Inferior parietal cortex (tissue), 1 donor: ENCODE measurements at regions not wholly inside any gene's neighbourhood (a gene's known extent, or its start where the extent isn't known, plus 50 kb on each side); places are given as distances from the start of the nearest gene placed in this dataset.
A peak's percentile ranks its signal among the peaks of the same experiment; 100 is the strongest.

Experiments used
- DNase-seq: peaks from one replicate; pipeline ENCODE4 v3.0.0-alpha.2; 2016; ENCODE audit errors: extremely low spot score

DNA sequence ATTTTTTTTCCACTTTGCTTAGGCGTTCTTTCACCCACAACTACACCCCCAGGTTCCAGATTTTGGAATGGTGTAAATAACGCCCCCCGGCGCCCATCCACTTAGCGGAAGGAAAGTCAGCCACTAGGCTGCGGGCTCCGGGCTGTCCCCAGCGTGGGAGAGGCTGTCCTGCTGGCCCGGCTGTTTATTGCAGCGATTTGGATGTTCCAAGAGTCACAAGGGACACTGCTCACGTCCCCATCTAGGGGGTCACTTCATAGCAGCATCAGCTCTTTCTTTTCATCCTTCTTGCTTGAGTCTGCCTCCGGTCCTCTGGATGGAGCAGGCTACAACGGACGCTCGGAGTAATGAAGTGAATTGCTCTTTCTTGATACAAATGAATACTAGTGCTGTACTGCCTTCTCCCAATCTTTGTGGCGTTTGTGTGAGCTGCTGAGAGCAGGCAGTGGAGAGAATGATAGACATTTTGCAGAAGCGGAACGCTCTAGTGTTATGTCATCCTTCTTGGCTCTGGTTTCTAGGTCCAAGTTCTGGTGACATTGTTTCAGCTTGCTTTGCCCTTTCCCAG lies 50.7 kb upstream of the PAIP2B start:
- DNase-seq, result peak; percentile 79

DNA sequence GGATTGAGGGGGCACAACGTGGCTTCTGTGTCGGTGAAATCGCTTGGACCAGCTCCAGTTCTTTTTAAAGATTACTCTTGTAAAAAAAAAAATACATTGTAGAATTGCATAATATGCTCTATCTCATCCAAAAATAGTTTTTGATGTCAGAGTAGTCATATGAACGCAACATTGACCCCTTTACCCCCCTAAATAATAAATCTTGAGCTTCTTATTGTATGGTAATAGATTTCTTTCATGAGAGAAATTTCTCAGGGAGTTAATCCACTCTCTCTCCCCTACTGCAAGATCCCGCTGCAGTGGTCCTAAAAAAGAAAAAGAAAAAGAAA lies 50.2 kb upstream of the PAIP2B start:
- no peak for DNase-seq

DNA sequence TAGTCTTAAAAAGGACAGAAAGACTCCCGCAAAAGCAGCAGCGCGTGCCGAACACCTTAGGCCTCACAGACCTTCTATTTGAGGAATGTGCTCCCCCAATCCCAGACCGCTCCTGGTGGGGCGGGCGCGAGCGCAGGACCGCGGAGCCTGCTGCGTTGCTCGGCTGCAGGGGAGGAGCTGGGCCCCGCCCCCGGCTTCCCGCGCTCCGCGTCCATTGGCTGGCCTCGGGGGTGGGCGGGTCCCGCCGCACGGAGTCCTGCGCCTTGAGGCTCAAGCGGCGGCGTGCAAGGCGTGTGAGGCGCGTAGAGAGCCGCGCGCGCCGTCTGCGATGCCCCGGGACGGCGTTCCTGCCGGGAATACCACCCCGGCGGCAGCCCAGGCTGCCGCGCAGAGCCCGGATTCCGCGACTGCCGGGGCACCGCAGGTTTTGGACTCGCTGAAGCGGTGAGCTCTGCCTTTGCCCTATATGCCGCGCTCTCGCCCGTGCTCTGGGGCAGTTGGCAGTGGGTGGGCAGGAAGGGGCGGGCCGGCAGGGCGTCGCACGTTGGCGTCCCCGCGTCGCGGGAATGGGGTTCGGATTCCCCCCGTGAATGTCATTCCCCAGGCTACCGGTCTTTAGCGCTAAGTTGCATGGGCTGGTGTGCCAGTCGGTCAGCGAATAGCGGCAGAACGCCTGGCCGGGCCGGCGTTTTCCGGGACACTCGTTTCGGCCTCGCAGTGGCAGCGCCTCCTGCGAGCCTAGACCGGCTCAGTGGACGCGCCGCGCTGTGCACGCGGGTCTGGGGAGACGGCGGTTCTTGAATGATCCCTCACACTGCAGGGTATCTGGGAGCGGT lies 49.6 kb upstream of the PAIP2B start:
- peak; percentile 88 for DNase-seq
